ENCODE measurements at regions not wholly inside any gene's neighbourhood (a gene's known extent, or its start where the extent isn't known, plus 50 kb on each side); places are given as distances from the start of the nearest gene placed in this dataset.

- DNase-seq: peak in 1 of 4 donors; percentile 16
- intact Hi-C loops (cut with DNase I): no loop called here
- Histone ChIP-seq H3K4me3 (no peak overlapping the region), H3K27ac (peak overlapping the region in 1 of 2 donors; percentile 28), H3K27me3 (no peaks in the 10 kb centered on the region), H3K9me3 (no peaks in the 10 kb centered on the region), H3K36me3 (no peaks in the 10 kb centered on the region), H3K4me1 (no peaks in the 10 kb centered on the region)
- no peak for ATAC-seq
- TF ChIP-seq, protein P1, sequence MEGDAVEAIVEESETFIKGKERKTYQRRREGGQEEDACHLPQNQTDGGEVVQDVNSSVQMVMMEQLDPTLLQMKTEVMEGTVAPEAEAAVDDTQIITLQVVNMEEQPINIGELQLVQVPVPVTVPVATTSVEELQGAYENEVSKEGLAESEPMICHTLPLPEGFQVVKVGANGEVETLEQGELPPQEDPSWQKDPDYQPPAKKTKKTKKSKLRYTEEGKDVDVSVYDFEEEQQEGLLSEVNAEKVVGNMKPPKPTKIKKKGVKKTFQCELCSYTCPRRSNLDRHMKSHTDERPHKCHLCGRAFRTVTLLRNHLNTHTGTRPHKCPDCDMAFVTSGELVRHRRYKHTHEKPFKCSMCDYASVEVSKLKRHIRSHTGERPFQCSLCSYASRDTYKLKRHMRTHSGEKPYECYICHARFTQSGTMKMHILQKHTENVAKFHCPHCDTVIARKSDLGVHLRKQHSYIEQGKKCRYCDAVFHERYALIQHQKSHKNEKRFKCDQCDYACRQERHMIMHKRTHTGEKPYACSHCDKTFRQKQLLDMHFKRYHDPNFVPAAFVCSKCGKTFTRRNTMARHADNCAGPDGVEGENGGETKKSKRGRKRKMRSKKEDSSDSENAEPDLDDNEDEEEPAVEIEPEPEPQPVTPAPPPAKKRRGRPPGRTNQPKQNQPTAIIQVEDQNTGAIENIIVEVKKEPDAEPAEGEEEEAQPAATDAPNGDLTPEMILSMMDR (IDR thresholded peaks at IDR 0.05): no peak
Observed at GRCh38 chr10:30155401-30155800, 96.0 kb upstream of the JCAD start.

DNA sequence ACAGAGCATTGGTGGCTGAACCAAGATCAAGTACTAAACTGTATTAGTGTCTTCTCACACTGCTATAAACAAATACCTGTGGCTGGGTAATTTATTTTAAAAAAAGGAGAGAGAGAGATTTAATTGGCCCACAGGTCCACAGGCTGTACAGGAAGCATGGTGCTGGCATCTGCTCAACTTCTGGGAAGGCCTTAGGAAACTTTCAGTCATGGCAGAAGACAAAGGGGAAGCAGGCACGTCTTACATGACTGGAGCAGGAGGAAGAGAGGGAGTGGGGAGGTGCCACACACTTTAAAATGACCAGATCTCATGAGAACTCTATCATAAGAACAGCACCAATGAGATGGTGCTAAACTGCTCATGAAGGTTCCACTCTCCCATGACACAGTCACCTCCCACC, 95.2 kb upstream of the JCAD start:
- ATAC-seq (no peak), DNase-seq (no peak)
- TF ChIP-seq, protein P1 (IDR thresholded peaks at IDR 0.05): no peak
- no peak overlapping the region for H3K4me3 ChIP-seq
- intact Hi-C loops (cut with DNase I): no loop called here
- no peaks in the 10 kb centered on the region for H3K27me3 ChIP-seq
- no peaks in the 10 kb centered on the region for H3K9me3 ChIP-seq
- no peaks in the 10 kb centered on the region for H3K4me1 ChIP-seq
- no peak overlapping the region for H3K27ac ChIP-seq
- H3K36me3 ChIP-seq: no peaks in the 10 kb centered on the region

DNA sequence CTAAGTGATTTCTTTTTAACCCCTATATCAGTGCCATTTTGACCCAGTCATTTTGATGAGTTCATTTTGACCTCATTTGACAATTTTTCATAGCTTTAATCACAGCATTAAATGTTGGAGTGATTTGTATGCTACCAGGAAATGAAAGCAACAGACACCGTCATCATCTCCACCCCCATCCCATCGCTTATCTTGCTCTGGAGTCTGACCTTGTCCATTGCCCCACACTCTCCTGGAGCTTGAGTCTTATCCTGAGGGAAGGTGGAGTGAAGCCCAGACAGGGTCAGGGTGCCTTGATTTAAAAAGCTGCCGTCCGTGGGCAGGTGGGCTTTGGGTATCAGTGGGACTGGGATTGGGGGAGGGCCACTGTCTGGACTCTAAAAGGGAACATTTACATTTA, 94.7 kb upstream of the JCAD start:
- H3K36me3 ChIP-seq: no peaks in the 10 kb centered on the region
- H3K27me3 ChIP-seq: no peaks in the 10 kb centered on the region
- TF ChIP-seq, protein P1 (IDR thresholded peaks at IDR 0.05): no peak
- intact Hi-C loops (cut with DNase I): no loop called here
- H3K4me3 ChIP-seq: no peak overlapping the region
- DNase-seq (no peak), ATAC-seq (no peak)
- H3K9me3 ChIP-seq: no peaks in the 10 kb centered on the region
- no peak overlapping the region for H3K27ac ChIP-seq
- no peaks in the 10 kb centered on the region for H3K4me1 ChIP-seq

DNA sequence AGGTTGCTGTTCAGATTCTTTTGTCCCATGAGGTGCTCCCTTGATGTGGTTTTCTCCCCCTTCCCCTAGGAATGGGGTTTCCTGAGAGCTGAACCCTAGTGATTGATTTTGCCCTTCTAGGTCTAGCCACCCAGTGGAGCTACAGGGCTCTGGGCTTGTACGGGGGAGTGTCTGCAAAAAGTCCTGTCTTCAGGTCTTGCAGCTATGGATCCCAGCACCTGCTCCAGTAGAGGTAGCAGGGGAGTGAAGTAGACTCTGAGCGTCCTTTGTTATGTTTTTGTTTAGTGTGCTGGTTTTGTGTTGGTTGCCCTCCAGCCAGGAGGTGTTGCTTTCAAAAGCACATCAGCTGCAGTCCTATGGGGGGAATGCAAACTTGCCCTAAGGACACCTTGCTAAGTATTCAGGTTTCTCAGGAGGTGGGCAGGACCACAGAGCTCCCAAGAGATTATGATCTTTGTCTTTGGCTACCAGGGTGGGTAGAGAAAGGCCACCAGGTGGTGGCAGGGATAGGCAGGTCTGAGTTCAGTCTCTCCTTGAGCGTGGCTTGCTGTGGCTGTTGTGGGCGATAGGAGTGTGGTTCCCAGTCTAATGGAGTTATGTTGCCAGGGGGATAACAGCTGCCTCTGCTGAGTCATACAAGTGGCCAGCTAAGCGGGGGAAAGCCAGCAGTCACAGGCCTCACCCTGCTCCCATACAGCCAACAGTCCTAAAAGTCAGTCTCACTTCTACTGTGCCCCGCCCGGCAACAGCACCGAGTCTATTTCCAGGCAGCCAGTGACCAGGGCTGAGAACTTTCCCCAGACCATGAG, 92.4 kb upstream of the JCAD start:
- peak; percentile 93 for ATAC-seq
- H3K27ac ChIP-seq: no peak overlapping the region
- no peak overlapping the region for H3K4me3 ChIP-seq
- no peaks in the 10 kb centered on the region for H3K36me3 ChIP-seq
- no peaks in the 10 kb centered on the region for H3K27me3 ChIP-seq
- H3K9me3 ChIP-seq: no peaks in the 10 kb centered on the region
- DNase-seq: peak in 1 of 4 donors; percentile 61
- TF ChIP-seq, protein P1 (IDR thresholded peaks at IDR 0.05): no peak
- no peaks in the 10 kb centered on the region for H3K4me1 ChIP-seq
- intact Hi-C loops (cut with DNase I): no loop called here

DNA sequence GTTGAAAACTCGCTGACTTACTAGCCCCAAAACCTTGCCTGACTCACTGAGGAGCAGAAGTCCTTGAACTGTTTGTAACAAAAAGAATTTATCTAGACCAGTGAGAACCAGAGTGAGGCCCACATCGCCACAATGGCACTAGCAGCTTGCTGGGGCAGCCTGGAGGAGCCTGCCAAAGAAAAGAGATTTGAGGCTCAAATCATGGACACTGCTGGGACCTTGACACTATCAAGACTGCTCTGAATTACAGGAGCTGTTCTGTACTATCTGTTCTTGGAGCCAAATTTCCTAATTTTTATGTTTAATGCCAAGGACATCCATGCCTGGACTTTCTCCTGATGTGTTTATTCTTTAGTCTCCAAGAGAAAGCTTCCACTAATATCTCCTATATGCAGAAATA, 82.0 kb upstream of the JCAD start:
- H3K27me3 ChIP-seq: no peaks in the 10 kb centered on the region
- no peak for ATAC-seq
- intact Hi-C loops (cut with DNase I): no loop called here
- no peaks in the 10 kb centered on the region for H3K4me1 ChIP-seq
- no peak overlapping the region for H3K4me3 ChIP-seq
- H3K36me3 ChIP-seq: no peaks in the 10 kb centered on the region
- peaks cover 0 to 9% of the 10 kb centered on the region in 2 donors for H3K9me3 ChIP-seq
- TF ChIP-seq, protein P1 (IDR thresholded peaks at IDR 0.05): no peak
- no peak for DNase-seq
- no peak overlapping the region for H3K27ac ChIP-seq
